ENCODE measurements at regions not wholly inside any gene's neighbourhood (a gene's known extent, or its start where the extent isn't known, plus 50 kb on each side); places are given as distances from the start of the nearest gene placed in this dataset.

DNA sequence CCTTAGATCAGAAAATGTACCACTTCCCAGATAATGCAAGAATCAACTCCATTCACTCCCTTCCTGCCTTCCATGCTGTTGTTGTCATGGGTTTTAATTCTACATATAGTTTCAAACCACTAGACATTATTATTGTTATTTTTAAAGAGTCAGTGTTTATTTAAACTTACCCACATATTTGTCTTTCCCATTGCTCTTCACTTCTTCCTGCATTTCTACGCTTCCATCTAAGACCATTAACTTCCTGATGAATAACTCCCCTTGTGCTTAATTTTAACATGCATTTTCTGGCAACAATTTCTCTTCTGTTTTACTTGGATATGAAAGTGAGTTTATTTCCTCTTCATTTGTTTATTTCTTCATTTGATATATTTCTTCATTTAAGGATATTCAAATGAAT, 127.1 kb upstream of the FHIT start:
- Mint-ChIP-seq H3K36me3 (0 out of 2 replicates have a peak, but pooled peaks cover 2% of the 10 kb centered on the region), H3K27me3 (ENCODE audit: low read depth) (no peaks in the 10 kb centered on the region), H3K9me3 (peaks cover 6% of the 10 kb centered on the region), H3K4me3 (no peak overlapping the region), H3K4me1 (0 out of 2 replicates have a peak, but pooled peaks cover 5% of the 10 kb centered on the region), H3K27ac (no peak overlapping the region)
- no peak for TF ChIP-seq TCF7 (CRISPR knock-in tag; IDR thresholded peaks at IDR 0.05; ENCODE audit: low read depth)
- TF ChIP-seq GRHL2 (CRISPR knock-in tag; IDR thresholded peaks at IDR 0.05; ENCODE audit: insufficient replicate concordance, severe bottlenecking): no peak
- TF ChIP-seq, protein P1, sequence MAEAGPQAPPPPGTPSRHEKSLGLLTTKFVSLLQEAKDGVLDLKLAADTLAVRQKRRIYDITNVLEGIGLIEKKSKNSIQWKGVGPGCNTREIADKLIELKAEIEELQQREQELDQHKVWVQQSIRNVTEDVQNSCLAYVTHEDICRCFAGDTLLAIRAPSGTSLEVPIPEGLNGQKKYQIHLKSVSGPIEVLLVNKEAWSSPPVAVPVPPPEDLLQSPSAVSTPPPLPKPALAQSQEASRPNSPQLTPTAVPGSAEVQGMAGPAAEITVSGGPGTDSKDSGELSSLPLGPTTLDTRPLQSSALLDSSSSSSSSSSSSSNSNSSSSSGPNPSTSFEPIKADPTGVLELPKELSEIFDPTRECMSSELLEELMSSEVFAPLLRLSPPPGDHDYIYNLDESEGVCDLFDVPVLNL (CRISPR knock-in tag; IDR thresholded peaks at IDR 0.05; ENCODE audit: borderline replicate concordance, low read depth): no peak
- TF ChIP-seq, protein P2, sequence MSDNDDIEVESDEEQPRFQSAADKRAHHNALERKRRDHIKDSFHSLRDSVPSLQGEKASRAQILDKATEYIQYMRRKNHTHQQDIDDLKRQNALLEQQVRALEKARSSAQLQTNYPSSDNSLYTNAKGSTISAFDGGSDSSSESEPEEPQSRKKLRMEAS (CRISPR knock-in tag; IDR thresholded peaks at IDR 0.05): no peak
- no peak for TF ChIP-seq PRRX2 (CRISPR knock-in tag; IDR thresholded peaks at IDR 0.05)
- no peak for TF ChIP-seq EMX1 (CRISPR knock-in tag; IDR thresholded peaks at IDR 0.05)
- no peak for TF ChIP-seq RELA (CRISPR knock-in tag; IDR thresholded peaks at IDR 0.05; ENCODE audit: borderline replicate concordance)
- POLR2A ChIA-PET: no interaction called here
- CTCF ChIA-PET: no interaction called here
- DNase-seq (ENCODE audit: low spot score) (no peak), ATAC-seq (no peak)

DNA sequence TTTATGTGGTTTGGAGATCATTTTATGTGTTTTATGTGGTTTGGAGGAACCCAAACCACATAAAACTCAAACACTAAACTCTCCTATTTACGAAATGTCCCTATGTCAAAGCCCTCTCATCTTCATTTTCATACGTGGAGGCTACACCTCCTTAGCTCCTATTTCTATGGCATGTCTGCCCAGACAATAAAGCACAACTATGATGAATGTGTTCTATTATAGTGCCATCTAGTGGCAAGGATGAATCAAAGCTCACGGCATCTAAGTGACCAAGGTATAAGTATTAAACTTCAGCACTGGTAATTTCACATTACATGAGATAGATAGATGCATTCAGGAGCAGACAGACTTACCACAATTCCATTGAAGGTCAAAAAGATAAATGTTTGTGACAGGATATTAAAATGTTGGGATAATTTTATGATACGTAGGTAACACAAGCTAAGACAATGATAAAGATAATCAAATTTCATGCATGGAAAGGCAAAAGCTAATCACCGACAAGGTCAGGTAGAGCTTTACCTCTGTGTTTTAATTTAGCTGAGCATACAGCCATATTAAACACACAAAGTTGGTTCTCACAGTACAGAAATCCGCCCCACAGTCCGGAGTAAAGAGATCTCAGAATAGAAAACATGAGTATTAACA, 130.6 kb upstream of the FHIT start:
- H3K36me3 Mint-ChIP-seq: peaks cover 9% of the 10 kb centered on the region; the same call in 1 of the 2 replicates

DNA sequence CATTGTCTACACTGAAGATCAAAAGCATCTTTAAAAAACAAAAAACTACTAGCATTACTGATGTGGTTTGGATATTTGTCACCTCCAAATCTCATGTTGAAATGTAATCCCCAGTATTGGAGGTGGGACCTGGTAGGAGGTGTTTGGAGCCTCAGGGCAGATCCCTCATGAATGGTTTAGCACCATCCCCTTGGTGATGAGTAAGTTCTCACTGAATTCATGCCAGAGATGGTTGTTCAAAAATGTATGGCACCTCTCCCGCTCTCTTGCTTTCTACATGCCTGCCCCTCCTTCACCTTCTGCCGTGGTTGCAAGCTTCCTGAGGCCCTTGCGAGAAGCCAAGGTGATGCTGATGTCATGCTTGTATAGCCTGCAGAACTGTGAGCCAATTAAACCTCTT, 136.6 kb upstream of the FHIT start:
- no peak for DNase-seq (ENCODE audit: low spot score)
- ChIA-PET POLR2A (no interaction called here), CTCF (no interaction called here)
- Mint-ChIP-seq H3K4me1 (no peaks in the 10 kb centered on the region), H3K9me3 (peaks cover 56% of the 10 kb centered on the region), H3K27ac (no peak overlapping the region), H3K27me3 (ENCODE audit: low read depth) (peaks cover 9% of the 10 kb centered on the region; the same call in 1 of the 2 replicates), H3K36me3 (peaks cover 42% of the 10 kb centered on the region), H3K4me3 (no peak overlapping the region)
- ATAC-seq: no peak
- TF ChIP-seq ELF4 (CRISPR knock-in tag; IDR thresholded peaks at IDR 0.05; ENCODE audit: low read depth) (no peak), TEAD4 (CRISPR knock-in tag; IDR thresholded peaks at IDR 0.05) (no peak), TCF7 (CRISPR knock-in tag; IDR thresholded peaks at IDR 0.05; ENCODE audit: low read depth) (no peak), ATF1 (CRISPR knock-in tag; IDR thresholded peaks at IDR 0.05) (no peak), FOXK1 (CRISPR knock-in tag; IDR thresholded peaks at IDR 0.05) (no peak)
- TF ChIP-seq, protein P3, sequence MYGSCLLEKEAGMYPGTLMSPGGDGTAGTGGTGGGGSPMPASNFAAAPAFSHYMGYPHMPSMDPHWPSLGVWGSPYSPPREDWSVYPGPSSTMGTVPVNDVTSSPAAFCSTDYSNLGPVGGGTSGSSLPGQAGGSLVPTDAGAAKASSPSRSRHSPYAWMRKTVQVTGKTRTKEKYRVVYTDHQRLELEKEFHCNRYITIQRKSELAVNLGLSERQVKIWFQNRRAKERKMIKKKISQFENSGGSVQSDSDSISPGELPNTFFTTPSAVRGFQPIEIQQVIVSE (CRISPR knock-in tag; IDR thresholded peaks at IDR 0.05; ENCODE audit: borderline replicate concordance): no peak
- TF ChIP-seq, protein P4, sequence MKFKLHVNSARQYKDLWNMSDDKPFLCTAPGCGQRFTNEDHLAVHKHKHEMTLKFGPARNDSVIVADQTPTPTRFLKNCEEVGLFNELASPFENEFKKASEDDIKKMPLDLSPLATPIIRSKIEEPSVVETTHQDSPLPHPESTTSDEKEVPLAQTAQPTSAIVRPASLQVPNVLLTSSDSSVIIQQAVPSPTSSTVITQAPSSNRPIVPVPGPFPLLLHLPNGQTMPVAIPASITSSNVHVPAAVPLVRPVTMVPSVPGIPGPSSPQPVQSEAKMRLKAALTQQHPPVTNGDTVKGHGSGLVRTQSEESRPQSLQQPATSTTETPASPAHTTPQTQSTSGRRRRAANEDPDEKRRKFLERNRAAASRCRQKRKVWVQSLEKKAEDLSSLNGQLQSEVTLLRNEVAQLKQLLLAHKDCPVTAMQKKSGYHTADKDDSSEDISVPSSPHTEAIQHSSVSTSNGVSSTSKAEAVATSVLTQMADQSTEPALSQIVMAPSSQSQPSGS (CRISPR knock-in tag; IDR thresholded peaks at IDR 0.05; ENCODE audit: borderline replicate concordance, low read depth): no peak
- TF ChIP-seq, protein P5, sequence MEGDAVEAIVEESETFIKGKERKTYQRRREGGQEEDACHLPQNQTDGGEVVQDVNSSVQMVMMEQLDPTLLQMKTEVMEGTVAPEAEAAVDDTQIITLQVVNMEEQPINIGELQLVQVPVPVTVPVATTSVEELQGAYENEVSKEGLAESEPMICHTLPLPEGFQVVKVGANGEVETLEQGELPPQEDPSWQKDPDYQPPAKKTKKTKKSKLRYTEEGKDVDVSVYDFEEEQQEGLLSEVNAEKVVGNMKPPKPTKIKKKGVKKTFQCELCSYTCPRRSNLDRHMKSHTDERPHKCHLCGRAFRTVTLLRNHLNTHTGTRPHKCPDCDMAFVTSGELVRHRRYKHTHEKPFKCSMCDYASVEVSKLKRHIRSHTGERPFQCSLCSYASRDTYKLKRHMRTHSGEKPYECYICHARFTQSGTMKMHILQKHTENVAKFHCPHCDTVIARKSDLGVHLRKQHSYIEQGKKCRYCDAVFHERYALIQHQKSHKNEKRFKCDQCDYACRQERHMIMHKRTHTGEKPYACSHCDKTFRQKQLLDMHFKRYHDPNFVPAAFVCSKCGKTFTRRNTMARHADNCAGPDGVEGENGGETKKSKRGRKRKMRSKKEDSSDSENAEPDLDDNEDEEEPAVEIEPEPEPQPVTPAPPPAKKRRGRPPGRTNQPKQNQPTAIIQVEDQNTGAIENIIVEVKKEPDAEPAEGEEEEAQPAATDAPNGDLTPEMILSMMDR (IDR thresholded peaks at IDR 0.05): no peak
- TF ChIP-seq, protein P6, sequence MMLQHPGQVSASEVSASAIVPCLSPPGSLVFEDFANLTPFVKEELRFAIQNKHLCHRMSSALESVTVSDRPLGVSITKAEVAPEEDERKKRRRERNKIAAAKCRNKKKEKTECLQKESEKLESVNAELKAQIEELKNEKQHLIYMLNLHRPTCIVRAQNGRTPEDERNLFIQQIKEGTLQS (CRISPR knock-in tag; conservative IDR thresholded peaks at IDR 0.05): no peak
- TF ChIP-seq, protein P7, sequence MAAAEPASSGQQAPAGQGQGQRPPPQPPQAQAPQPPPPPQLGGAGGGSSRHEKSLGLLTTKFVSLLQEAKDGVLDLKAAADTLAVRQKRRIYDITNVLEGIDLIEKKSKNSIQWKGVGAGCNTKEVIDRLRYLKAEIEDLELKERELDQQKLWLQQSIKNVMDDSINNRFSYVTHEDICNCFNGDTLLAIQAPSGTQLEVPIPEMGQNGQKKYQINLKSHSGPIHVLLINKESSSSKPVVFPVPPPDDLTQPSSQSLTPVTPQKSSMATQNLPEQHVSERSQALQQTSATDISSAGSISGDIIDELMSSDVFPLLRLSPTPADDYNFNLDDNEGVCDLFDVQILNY (CRISPR knock-in tag; IDR thresholded peaks at IDR 0.05): no peak
- TF ChIP-seq, protein P8, sequence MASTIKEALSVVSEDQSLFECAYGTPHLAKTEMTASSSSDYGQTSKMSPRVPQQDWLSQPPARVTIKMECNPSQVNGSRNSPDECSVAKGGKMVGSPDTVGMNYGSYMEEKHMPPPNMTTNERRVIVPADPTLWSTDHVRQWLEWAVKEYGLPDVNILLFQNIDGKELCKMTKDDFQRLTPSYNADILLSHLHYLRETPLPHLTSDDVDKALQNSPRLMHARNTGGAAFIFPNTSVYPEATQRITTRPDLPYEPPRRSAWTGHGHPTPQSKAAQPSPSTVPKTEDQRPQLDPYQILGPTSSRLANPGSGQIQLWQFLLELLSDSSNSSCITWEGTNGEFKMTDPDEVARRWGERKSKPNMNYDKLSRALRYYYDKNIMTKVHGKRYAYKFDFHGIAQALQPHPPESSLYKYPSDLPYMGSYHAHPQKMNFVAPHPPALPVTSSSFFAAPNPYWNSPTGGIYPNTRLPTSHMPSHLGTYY (CRISPR knock-in tag; IDR thresholded peaks at IDR 0.05): no peak

More for the DNA sequence above, 130.6 kb upstream of the FHIT start:
- Mint-ChIP-seq H3K27me3 (ENCODE audit: low read depth) (no peaks in the 10 kb centered on the region), H3K27ac (no peak overlapping the region), H3K9me3 (peaks cover 16% of the 10 kb centered on the region), H3K4me1 (0 out of 2 replicates have a peak, but pooled peaks cover 5% of the 10 kb centered on the region), H3K4me3 (no peak overlapping the region)
- POLR2A ChIA-PET: no interaction called here
- ATAC-seq (peak; percentile 78), DNase-seq (ENCODE audit: low spot score) (no peak)
- no peak for TF ChIP-seq TCF7 (CRISPR knock-in tag; IDR thresholded peaks at IDR 0.05; ENCODE audit: low read depth)
- TF ChIP-seq, protein P5 (IDR thresholded peaks at IDR 0.05): peak; percentile 38; the same call in 1 of the 2 replicates
- CTCF ChIA-PET: interaction anchor here (0.5 to 1.7 kb wide), 29 partner anchors 10 to 826 kb away, joined by 3 to 10 read pairs (median 4); partner anchors contain the start of gene FHIT
